Endothelial cell (in vitro differentiated cells): ENCODE measurements at regions not wholly inside any gene's neighbourhood (a gene's known extent, or its start where the extent isn't known, plus 50 kb on each side); places are given as distances from the start of the nearest gene placed in this dataset.

Experiments
- DNase-seq: peaks from one replicate; pipeline ENCODE4 v3.0.0; 2021; ENCODE audit warnings: low spot score
- H3K27ac Mint-ChIP-seq: one replicate; pipeline ENCODE4 v1.8.0; 2021; ENCODE audit warnings: mixed read lengths, inconsistent platforms; ENCODE audit not compliant: unreplicated experiment
- H3K27me3 Mint-ChIP-seq: one replicate; pipeline ENCODE4 v1.8.0; 2021; ENCODE audit warnings: mild to moderate bottlenecking, moderate library complexity, mixed read lengths, inconsistent platforms; ENCODE audit not compliant: unreplicated experiment
- H3K36me3 Mint-ChIP-seq: one replicate; pipeline ENCODE4 v1.8.0; 2021; ENCODE audit warnings: mild to moderate bottlenecking, low read depth, mixed read lengths, inconsistent platforms; ENCODE audit not compliant: unreplicated experiment
- H3K4me1 Mint-ChIP-seq: one replicate; pipeline ENCODE4 v1.8.0; 2021; ENCODE audit warnings: mild to moderate bottlenecking, mixed read lengths, inconsistent platforms; ENCODE audit not compliant: unreplicated experiment
- H3K4me3 Mint-ChIP-seq: one replicate; pipeline ENCODE4 v1.8.0; 2021; ENCODE audit warnings: mild to moderate bottlenecking, mixed read lengths, inconsistent platforms; ENCODE audit not compliant: unreplicated experiment
- H3K9me3 Mint-ChIP-seq: one replicate; pipeline ENCODE4 v1.8.0; 2021; ENCODE audit warnings: mixed read lengths, inconsistent platforms; ENCODE audit not compliant: unreplicated experiment
- CTCF ChIP-seq: fragments of 200-600 bp; sonication (generic); IDR thresholded peaks from one replicate; pipeline ENCODE4 v1.5.0; 2021; ENCODE audit warnings: antibody characterized with exemption; ENCODE audit not compliant: unreplicated experiment

GRCh38 chr9:126128494-126129142, 198.0 kb upstream of the MVB12B start:
- H3K27ac Mint-ChIP-seq: no peak overlapping the region
- peaks cover 13% of the 10 kb centered on the region for H3K27me3 Mint-ChIP-seq
- no peak for TF ChIP-seq CTCF
- DNase-seq: no peak
- no peaks in the 10 kb centered on the region for H3K4me1 Mint-ChIP-seq
- no peak overlapping the region for H3K4me3 Mint-ChIP-seq
- H3K9me3 Mint-ChIP-seq: no peaks in the 10 kb centered on the region
- H3K36me3 Mint-ChIP-seq: no peaks in the 10 kb centered on the region

DNA sequence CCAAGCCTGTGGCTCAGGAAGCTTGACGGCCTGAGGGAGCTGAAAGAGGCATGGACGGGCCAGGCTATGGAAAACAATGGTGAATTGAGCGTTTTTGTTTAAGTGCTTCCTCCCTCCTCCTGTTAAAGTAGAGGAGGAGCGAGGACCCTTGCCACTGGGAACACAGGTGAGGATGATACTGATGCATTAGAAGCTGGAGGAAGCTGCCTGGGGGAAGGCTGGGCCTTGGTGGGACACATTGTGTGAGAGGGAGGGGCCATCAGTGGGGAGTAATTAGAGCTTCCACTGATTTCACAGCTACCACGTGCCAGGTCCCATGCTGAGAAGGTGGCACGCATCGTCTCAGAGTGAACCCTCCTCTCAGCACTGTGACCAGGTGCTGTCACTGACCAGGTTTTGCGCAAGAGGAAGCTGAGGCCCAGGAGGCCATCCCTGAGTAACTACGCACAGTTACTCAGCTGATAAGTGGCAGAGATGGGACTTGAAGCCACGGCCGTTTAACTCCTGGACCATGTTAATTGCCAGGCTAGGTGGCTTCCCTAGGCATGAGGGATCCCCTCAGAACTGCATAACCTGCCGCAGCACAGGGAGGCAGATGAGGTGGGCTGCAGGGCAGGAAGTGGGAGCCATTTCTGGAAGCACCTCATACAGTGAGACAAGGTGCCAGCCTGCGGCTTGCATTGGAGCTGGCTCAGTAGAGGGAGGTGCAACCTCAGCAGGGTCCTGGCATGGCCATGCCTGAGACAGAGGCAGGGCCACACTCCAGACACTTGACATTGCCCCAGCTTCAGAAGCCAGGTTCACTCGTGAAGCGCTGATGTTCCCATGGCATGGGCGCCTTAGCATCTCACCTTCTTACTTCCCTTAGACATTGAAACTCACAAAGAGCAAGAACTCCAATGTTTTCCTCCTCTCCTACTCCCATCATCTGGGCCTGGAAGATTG, 195.3 kb upstream of the MVB12B start:
- TF ChIP-seq CTCF: no peak
- H3K27ac Mint-ChIP-seq: no peak overlapping the region
- H3K27me3 Mint-ChIP-seq: peaks cover 12% of the 10 kb centered on the region
- no peaks in the 10 kb centered on the region for H3K9me3 Mint-ChIP-seq
- H3K4me1 Mint-ChIP-seq: no peaks in the 10 kb centered on the region
- no peaks in the 10 kb centered on the region for H3K36me3 Mint-ChIP-seq
- H3K4me3 Mint-ChIP-seq: no peak overlapping the region
- no peak for DNase-seq

GRCh38 chr9:126132746-126133145, 193.9 kb upstream of the MVB12B start:
- no peak for TF ChIP-seq CTCF
- DNase-seq: no peak
- no peak overlapping the region for H3K4me3 Mint-ChIP-seq
- no peaks in the 10 kb centered on the region for H3K4me1 Mint-ChIP-seq
- no peaks in the 10 kb centered on the region for H3K36me3 Mint-ChIP-seq
- H3K9me3 Mint-ChIP-seq: no peaks in the 10 kb centered on the region
- H3K27ac Mint-ChIP-seq: no peak overlapping the region
- peaks cover 8% of the 10 kb centered on the region for H3K27me3 Mint-ChIP-seq

DNA sequence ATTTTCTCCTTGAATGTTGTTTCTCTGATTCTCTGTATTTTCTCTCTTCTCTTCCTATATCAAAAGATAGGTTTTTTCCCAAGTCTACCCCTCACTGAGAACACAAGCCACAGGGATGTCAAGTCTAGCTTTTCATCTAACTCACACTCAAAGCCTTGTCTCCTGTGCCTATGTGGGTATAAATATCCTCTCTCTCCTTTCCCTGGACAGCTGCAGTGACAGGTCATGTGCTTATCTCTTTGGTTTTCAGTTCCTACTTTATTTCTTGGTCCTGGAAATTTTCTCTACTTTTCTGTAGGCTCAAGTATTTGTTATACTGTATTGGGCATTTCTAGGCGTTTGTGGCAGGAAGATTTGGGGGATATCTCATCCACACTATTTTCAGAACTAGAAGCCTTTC, 182.4 kb upstream of the MVB12B start:
- Mint-ChIP-seq H3K27ac (no peak overlapping the region), H3K9me3 (peaks cover 2% of the 10 kb centered on the region), H3K4me1 (no peaks in the 10 kb centered on the region), H3K36me3 (peaks cover 4% of the 10 kb centered on the region), H3K27me3 (no peaks in the 10 kb centered on the region), H3K4me3 (no peak overlapping the region)
- TF ChIP-seq CTCF: no peak
- DNase-seq: no peak
